Naive thymus-derived CD4-positive, alpha-beta T cell (primary cell): ENCODE measurements at regions not wholly inside any gene's neighbourhood (a gene's known extent, or its start where the extent isn't known, plus 50 kb on each side); places are given as distances from the start of the nearest gene placed in this dataset.

ENCODE experiments used
- ATAC-seq: fragments of 150-1000 bp; cut with Tn5 transposase; 2 replicates; pipeline ENCODE4 v1.10.0; 2021; ENCODE audit warnings: mild to moderate bottlenecking, moderate library complexity
- CTCF ChIA-PET: fragments of 350-600 bp; sonication (Branson Sonifier 250); formaldehyde crosslinking; loops from one replicate; lab custom pipeline; 2021; ENCODE audit warnings: antibody characterized with exemption; lab: Charles Lee
- POLR2A ChIA-PET: fragments of 350-600 bp; sonication (Branson Sonifier 250); formaldehyde crosslinking; loops from one replicate; lab custom pipeline; 2021; ENCODE audit warnings: antibody characterized with exemption, inconsistent platforms; lab: Charles Lee
- DNase-seq, 9 donors: peaks; one replicate each; pipeline versions ENCODE4 v3.0.0 to v3.0.0-alpha.2; 2020 to 2022; ENCODE audit warnings: mixed read lengths in 1 of 9
- H3K27ac ChIP-seq: one replicate; pipeline ENCODE4 v1.7.0; 2013; ENCODE audit warnings: mild to moderate bottlenecking, low read depth, low read length, moderate library complexity
- H3K27me3 ChIP-seq, 2 donors: one replicate each; pipeline ENCODE4 v1.7.0; 2013; ENCODE audit warnings: low read length in 2 of 2, mild to moderate bottlenecking in 2 of 2, moderate library complexity in 2 of 2; ENCODE audit not compliant: control insufficient read depth in 2 of 2, insufficient read depth in 2 of 2
- H3K36me3 ChIP-seq, 3 experiments: 1 replicate in 2 of 3; 2 replicates in 1 of 3; pipeline ENCODE4 v1.7.0; 2013; ENCODE audit warnings: low read length in 3 of 3, mild to moderate bottlenecking in 3 of 3, moderate library complexity in 1 of 3; ENCODE audit not compliant: insufficient read depth in 3 of 3, control insufficient read depth in 2 of 3
- H3K4me1 ChIP-seq, 2 donors: one replicate each; pipeline ENCODE4 v1.7.0; 2013; ENCODE audit warnings: low read length in 2 of 2, mild to moderate bottlenecking in 2 of 2, moderate library complexity in 1 of 2; ENCODE audit not compliant: control insufficient read depth in 2 of 2, insufficient read depth in 2 of 2
- H3K4me3 ChIP-seq: 2 replicates; pipeline ENCODE4 v1.7.0; 2013; ENCODE audit warnings: mild to moderate bottlenecking, low read length
- H3K9me3 ChIP-seq, 3 experiments: 1 replicate in 2 of 3; 2 replicates in 1 of 3; pipeline ENCODE4 v1.7.0; 2013; ENCODE audit warnings: low read length in 3 of 3; ENCODE audit not compliant: control insufficient read depth in 2 of 3
- H3K27ac Mint-ChIP-seq, 9 donors: one replicate each; pipeline ENCODE4 v1.8.0; 2020 to 2022; ENCODE audit warnings: mixed read lengths in 9 of 9, mild to moderate bottlenecking in 8 of 9, moderate library complexity in 5 of 9, inconsistent platforms in 2 of 9
- H3K27me3 Mint-ChIP-seq, 5 donors: one replicate each; pipeline ENCODE4 v1.8.0; 2021 to 2022; ENCODE audit warnings: mixed read lengths in 5 of 5, mild to moderate bottlenecking in 1 of 5
- H3K36me3 Mint-ChIP-seq, 5 donors: one replicate each; pipeline ENCODE4 v1.8.0; 2020 to 2022; ENCODE audit warnings: mixed read lengths in 5 of 5, mild to moderate bottlenecking in 3 of 5, inconsistent platforms in 1 of 5
- H3K4me1 Mint-ChIP-seq, 7 donors: one replicate each; pipeline ENCODE4 v1.8.0; 2020 to 2022; ENCODE audit warnings: mixed read lengths in 7 of 7, mild to moderate bottlenecking in 3 of 7, inconsistent platforms in 1 of 7
- H3K4me3 Mint-ChIP-seq, 10 donors: one replicate each; pipeline ENCODE4 v1.8.0; 2020 to 2022; ENCODE audit warnings: mild to moderate bottlenecking in 10 of 10, mixed read lengths in 10 of 10, moderate library complexity in 6 of 10, inconsistent platforms in 2 of 10
- H3K9me3 Mint-ChIP-seq, 11 donors: one replicate each; pipeline ENCODE4 v1.8.0; 2020 to 2022; ENCODE audit warnings: mixed read lengths in 11 of 11, mild to moderate bottlenecking in 4 of 11, inconsistent platforms in 1 of 11, moderate library complexity in 1 of 11
- intact Hi-C, 2 donors: fragments of 100-400 bp; cut with micrococcal nuclease; formaldehyde crosslinking; loops; one replicate each; pipeline ENCODE4 v1.15.1; 2023

- POLR2A ChIA-PET, result interaction anchor here (0.5 to 5.6 kb wide), 13 partner anchors 13 to 1215 kb away, joined by 3 to 59 read pairs (median 4); partner anchors contain the start of gene CARD11
- no peaks in the 10 kb centered on the region for H3K27me3 ChIP-seq
- peak in 8 of 9 donors; percentile 42 to 67 (median 58) for DNase-seq
- H3K4me3 ChIP-seq, result peak overlapping the region; percentile 49
- peaks cover 0 to 12% (median 0%) of the 10 kb centered on the region in 5 donors for H3K36me3 Mint-ChIP-seq
- peak overlapping the region; percentile 80 for H3K27ac ChIP-seq
- peaks cover 0 to 1% (median 0%) of the 10 kb centered on the region in 11 donors for H3K9me3 Mint-ChIP-seq
- intact Hi-C loops, result loop anchor here (1.0 to 2.0 kb wide), 2 partner anchors 60 to 192 kb away; no protein-coding TSS in a partner anchor
- peak overlapping the region; percentile 97 to 100 (median 99) for H3K27ac Mint-ChIP-seq
- no peaks in the 10 kb centered on the region for H3K9me3 ChIP-seq
- ATAC-seq, result peak; percentile 82
- peaks cover 60 to 67% of the 10 kb centered on the region in 2 donors for H3K4me1 ChIP-seq
- H3K36me3 ChIP-seq, result peaks cover 0 to 4% (median 0%) of the 10 kb centered on the region in 3 experiments
- CTCF ChIA-PET, result interaction anchor here (0.9 to 2.1 kb wide), 4 partner anchors 23 to 29 kb away, joined by 4 to 9 read pairs (median 8); no protein-coding TSS in a partner anchor
- no peaks in the 10 kb centered on the region for H3K27me3 Mint-ChIP-seq
- H3K4me3 Mint-ChIP-seq, result peak overlapping the region; percentile 80 to 94 (median 88)
- peaks cover 38 to 81% (median 71%) of the 10 kb centered on the region in 7 donors for H3K4me1 Mint-ChIP-seq
Measured at GRCh38 chr7:3094701-3095445, 51.2 kb upstream of the CARD11 start.

GRCh38 chr7:3097734-3098133, 54.1 kb upstream of the CARD11 start:
- Histone ChIP-seq H3K27me3 (no peaks in the 10 kb centered on the region), H3K4me1 (peaks cover 39 to 42% of the 10 kb centered on the region in 2 donors), H3K9me3 (no peaks in the 10 kb centered on the region), H3K4me3 (no peak overlapping the region), H3K27ac (no peak overlapping the region), H3K36me3 (peaks cover 0 to 4% (median 0%) of the 10 kb centered on the region in 3 experiments)
- ChIA-PET CTCF (no interaction called here), POLR2A (interaction anchor here (0.8 kb wide), 1 partner anchor 33 kb away, joined by 3 read pairs; no protein-coding TSS in a partner anchor)
- Mint-ChIP-seq H3K27me3 (no peaks in the 10 kb centered on the region), H3K4me1 (peaks cover 24 to 77% (median 63%) of the 10 kb centered on the region in 7 donors), H3K36me3 (peaks cover 0 to 10% (median 0%) of the 10 kb centered on the region in 5 donors), H3K9me3 (peaks cover 0 to 1% (median 0%) of the 10 kb centered on the region in 11 donors), H3K27ac (peak overlapping the region in 7 of 9 donors; percentile 14 to 100 (median 93)), H3K4me3 (no peak overlapping the region)
- no peak for ATAC-seq
- intact Hi-C loops, result no loop called here
- no peak for DNase-seq

GRCh38 chr7:3102159-3102558, 58.5 kb upstream of the CARD11 start:
- POLR2A ChIA-PET, result interaction anchor here (1.1 to 2.7 kb wide), 3 partner anchors 10 to 16 kb away, joined by 4 to 20 read pairs (median 4); no protein-coding TSS in a partner anchor
- Mint-ChIP-seq H3K4me1 (peaks cover 23 to 73% (median 49%) of the 10 kb centered on the region in 7 donors), H3K4me3 (peak overlapping the region in 7 of 10 donors; percentile 5 to 68 (median 56)), H3K27ac (peak overlapping the region in 8 of 9 donors; percentile 79 to 88 (median 86)), H3K9me3 (peaks cover 0 to 10% (median 0%) of the 10 kb centered on the region in 11 donors), H3K36me3 (peaks cover 0 to 18% (median 0%) of the 10 kb centered on the region in 5 donors), H3K27me3 (no peaks in the 10 kb centered on the region)
- intact Hi-C loops, result loop anchor here in 1 of 2 donors (1.0 to 2.0 kb wide), 2 partner anchors 10 to 17 kb away; no protein-coding TSS in a partner anchor
- Histone ChIP-seq H3K4me3 (no peak overlapping the region), H3K27me3 (no peaks in the 10 kb centered on the region), H3K27ac (no peak overlapping the region), H3K9me3 (no peaks in the 10 kb centered on the region), H3K4me1 (peaks cover 14 to 16% of the 10 kb centered on the region in 2 donors), H3K36me3 (peaks cover 0 to 4% (median 0%) of the 10 kb centered on the region in 3 experiments)
- ATAC-seq (no peak), DNase-seq (no peak)
- CTCF ChIA-PET, result interaction anchor here (0.7 to 1.4 kb wide), 2 partner anchors 9 to 14 kb away, joined by 3 to 5 read pairs; no protein-coding TSS in a partner anchor

GRCh38 chr7:3103614-3104398, 60.1 kb upstream of the CARD11 start:
- H3K36me3 ChIP-seq, result no peaks in the 10 kb centered on the region
- no peak overlapping the region for H3K27ac ChIP-seq
- no peak overlapping the region for H3K4me3 ChIP-seq
- H3K9me3 Mint-ChIP-seq, result peaks cover 0 to 17% (median 0%) of the 10 kb centered on the region in 11 donors
- DNase-seq, result peak in 1 of 9 donors; percentile 20
- H3K4me1 ChIP-seq, result peaks cover 17 to 29% of the 10 kb centered on the region in 2 donors
- peak overlapping the region in 3 of 10 donors; percentile 27 to 55 (median 44) for H3K4me3 Mint-ChIP-seq
- H3K9me3 ChIP-seq, result no peaks in the 10 kb centered on the region
- CTCF ChIA-PET, result interaction anchor here (0.5 kb wide), 1 partner anchor 83 kb away, joined by 4 read pairs; no protein-coding TSS in a partner anchor
- no peaks in the 10 kb centered on the region for H3K27me3 ChIP-seq
- ATAC-seq, result peak; percentile 81
- POLR2A ChIA-PET, result interaction anchor here (1.0 to 1.3 kb wide), 4 partner anchors 12 to 15 kb away, joined by 3 to 9 read pairs (median 4); no protein-coding TSS in a partner anchor
- H3K27me3 Mint-ChIP-seq, result no peaks in the 10 kb centered on the region
- intact Hi-C loops, result loop anchor here in 1 of 2 donors (2.0 kb wide), 1 partner anchor 15 kb away; no protein-coding TSS in a partner anchor
- peak overlapping the region in 7 of 9 donors; percentile 5 to 79 (median 69) for H3K27ac Mint-ChIP-seq
- peaks cover 0 to 23% (median 0%) of the 10 kb centered on the region in 5 donors for H3K36me3 Mint-ChIP-seq
- H3K4me1 Mint-ChIP-seq, result peaks cover 23 to 79% (median 62%) of the 10 kb centered on the region in 7 donors

GRCh38 chr7:3105856-3106255, 62.2 kb upstream of the CARD11 start:
- CTCF ChIA-PET, result no interaction called here
- Histone ChIP-seq H3K4me1 (peaks cover 17 to 32% of the 10 kb centered on the region in 2 donors), H3K9me3 (no peaks in the 10 kb centered on the region), H3K27ac (no peak overlapping the region), H3K27me3 (no peaks in the 10 kb centered on the region), H3K36me3 (no peaks in the 10 kb centered on the region), H3K4me3 (no peak overlapping the region)
- POLR2A ChIA-PET, result interaction anchor here (1.1 to 1.2 kb wide), 2 partner anchors 9 to 13 kb away, joined by 3 to 4 read pairs; no protein-coding TSS in a partner anchor
- intact Hi-C loops, result loop anchor here in 1 of 2 donors (2.0 to 5.0 kb wide), 2 partner anchors 13 to 39 kb away; no protein-coding TSS in a partner anchor
- no peak for DNase-seq
- no peak for ATAC-seq
- no peaks in the 10 kb centered on the region for H3K27me3 Mint-ChIP-seq
- peak overlapping the region in 1 of 10 donors; percentile 30 for H3K4me3 Mint-ChIP-seq
- peaks cover 0 to 29% (median 0%) of the 10 kb centered on the region in 5 donors for H3K36me3 Mint-ChIP-seq
- peak overlapping the region in 5 of 9 donors; percentile 1 to 86 (median 32) for H3K27ac Mint-ChIP-seq
- peaks cover 16 to 72% (median 62%) of the 10 kb centered on the region in 7 donors for H3K4me1 Mint-ChIP-seq
- H3K9me3 Mint-ChIP-seq, result peaks cover 0 to 20% (median 0%) of the 10 kb centered on the region in 11 donors
